ENCODE measurements at regions not wholly inside any gene's neighbourhood (a gene's known extent, or its start where the extent isn't known, plus 50 kb on each side); places are given as distances from the start of the nearest gene placed in this dataset.

DNA sequence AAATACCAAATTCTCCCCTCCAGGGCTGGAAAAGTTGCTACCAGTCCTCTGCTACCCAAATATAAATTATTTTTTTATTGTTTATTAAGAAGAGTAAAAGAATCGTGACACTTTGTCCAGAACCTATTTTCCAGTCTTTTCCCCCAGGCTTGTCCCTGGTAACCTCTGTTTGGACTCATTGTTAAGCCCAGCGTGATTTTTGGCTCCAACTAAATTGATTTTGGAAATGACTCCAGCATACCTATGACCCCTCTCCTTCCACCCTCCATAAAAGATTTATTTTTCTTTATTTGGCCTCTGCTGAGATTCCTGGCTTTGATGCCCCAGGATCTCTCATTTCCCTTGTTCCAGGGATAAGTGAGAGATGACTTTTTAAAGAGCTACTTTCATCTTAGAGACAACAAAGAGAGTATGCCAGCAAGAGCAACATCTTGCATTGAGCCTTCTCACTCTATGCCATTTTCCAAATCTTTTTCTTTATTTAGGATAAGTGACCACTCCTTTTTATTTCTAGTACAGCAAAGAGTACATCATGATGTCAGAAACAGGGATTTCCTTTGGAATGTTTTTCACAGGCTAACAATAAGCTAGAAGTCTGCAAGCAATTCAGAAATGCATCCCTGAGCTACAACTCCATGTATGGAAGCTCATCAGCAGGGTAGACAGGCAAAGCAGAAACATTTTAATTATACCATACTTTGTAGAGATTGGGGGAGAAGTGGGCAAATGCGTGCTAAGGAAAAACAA is 75.8 kb downstream of the DAD1 start:
- DNase-seq = no peak

DNA sequence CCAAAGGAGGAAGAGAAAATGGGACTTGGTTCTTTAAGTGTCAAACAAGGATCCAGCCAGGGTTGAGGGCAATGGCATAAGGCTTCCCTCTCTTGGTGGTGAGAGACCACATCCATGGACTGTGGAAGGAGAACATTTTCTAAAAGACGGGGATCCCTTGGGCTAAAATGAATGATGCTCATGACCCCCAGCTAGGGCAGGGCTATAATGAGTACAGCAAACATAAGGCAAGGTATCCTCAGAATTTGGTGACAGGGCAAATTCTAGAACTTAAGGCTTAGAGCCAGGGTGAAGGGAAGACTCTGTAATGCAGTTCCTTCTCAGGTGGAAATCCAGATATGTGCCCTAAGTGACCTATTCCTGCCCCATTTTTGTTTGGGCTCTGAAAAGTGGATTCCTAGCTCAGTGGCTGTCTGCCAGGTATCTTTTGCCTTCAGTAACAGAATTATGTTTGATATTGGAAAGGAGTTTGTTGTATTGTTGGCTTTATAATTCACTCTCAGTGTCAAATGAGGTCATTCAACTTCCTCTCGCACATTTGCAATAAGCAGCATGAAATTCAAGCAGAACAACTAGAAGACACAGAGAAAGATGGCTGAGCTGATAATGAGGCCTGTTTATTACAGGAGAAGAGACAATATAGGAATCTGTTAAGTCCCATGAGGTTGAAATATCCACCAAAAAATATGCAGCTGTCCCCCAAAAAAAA is 76.8 kb downstream of the DAD1 start:
- no peak for DNase-seq

DNA sequence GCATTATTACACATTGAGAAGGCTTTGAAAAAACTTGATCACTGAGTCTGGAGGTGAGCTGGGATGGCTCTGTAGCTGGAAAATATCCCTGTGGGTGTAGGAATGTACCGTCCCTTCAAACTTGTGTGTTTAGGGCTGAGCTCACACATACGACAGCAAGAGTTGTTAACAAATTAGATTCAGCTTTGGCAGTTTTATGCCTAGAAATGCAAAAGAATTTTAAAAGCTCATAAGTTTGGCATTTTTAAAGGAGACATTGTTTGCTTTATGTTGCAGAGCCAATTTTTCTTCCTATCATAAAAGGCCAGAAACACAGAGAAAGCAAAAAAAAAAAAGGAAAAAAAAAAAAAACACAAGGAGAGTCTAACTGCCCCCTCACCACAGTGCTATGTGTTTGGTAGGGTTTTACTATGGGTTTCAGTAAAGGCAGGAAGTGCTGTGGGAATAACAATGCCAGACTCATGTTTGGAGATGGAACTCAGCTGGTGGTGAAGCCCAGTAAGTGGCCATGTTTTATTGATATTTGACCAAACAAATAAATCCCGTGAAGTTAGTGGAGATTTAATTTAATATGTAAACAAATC is 78.4 kb downstream of the DAD1 start:
- DNase-seq = no peak

DNA sequence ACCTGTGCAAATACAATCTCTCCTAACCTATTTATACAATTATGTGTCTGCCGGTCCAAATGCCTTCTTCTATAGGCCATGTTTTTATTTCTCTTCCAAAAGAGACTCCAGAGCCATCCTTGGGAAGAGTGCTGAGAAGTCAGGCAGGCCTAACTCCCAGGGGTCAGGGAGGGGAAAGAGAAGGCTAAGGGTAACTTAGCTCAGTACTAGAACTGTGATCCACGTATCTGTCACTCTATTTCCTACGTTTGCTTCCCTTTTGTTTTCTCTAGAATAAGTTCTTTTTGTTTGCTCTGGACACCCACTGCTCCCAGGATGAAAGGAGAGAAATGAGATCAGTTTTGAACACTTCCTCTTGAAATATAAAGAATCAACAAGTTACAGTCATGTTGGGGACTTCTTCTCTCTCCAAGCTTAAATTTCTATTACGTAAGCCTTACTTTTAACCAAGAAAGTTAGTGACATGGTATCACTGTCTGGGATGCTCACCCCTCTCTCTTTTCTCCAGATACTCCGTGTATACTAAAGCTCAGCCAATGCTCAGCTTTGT is 79.2 kb downstream of the DAD1 start:
- DNase-seq = no peak

DNA sequence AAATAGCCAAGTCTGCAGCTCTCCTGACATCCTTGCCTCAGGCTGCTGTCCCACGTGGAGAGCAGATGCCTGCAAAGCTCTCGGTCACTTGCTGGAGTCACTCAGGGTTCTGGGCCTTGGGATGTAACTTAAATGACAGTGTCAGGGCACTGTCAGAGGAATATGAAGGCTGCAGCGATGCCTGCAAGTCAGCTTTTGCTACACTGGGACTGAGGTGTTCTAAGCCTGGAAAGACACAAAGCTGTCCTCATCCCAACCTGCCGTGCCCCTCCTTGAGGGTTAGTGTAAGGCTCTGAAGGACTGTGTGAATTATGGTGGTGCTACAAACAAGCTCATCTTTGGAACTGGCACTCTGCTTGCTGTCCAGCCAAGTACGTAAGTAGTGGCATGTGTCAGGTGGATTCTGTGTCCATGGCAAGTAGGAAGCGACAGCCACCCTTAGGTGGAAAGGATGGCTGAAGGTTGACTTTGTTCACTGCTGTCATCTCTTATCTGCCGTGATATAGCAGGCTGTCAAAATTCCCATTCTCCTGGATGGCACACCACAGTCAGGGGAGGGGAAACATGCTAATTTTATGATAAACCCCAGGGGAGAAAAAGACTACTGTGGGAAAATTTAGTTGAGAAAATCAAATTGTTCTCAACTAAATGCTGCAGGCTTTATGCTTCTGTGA is 79.9 kb downstream of the DAD1 start:
- no peak for DNase-seq

DNA sequence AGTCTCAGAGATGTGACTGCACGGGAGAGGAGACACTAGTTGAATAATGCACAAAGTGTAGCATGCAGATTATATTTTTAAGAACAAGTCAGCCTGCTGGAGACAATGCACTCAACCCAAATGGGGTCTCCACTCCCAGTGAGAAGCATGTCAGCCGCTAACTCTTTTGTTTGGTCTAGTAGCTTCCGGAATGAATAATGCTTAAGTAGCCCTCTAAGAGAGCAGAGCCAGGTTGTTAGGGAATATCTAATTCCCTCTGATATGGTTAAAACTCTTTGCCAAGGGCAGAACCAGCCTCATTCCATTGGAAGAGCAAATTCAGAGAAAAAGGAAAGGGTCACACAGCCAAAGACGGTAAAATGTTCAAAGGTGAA is 80.4 kb downstream of the DAD1 start:
- no peak for DNase-seq

DNA sequence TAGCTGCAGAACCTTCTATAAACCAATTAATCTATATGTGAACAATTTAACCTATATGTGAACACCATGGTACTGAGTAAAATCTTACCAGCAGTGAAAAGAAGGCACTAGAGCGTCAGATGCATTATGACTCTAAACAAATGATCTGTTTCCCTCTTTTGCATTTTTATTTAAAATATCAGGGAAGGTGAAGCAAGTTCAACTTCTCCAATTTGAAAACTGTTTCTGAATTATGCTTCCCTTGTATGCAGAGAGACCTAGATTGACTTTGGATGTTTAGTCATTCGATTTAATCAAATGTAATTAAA is 80.9 kb downstream of the DAD1 start:
- DNase-seq = no peak

DNA sequence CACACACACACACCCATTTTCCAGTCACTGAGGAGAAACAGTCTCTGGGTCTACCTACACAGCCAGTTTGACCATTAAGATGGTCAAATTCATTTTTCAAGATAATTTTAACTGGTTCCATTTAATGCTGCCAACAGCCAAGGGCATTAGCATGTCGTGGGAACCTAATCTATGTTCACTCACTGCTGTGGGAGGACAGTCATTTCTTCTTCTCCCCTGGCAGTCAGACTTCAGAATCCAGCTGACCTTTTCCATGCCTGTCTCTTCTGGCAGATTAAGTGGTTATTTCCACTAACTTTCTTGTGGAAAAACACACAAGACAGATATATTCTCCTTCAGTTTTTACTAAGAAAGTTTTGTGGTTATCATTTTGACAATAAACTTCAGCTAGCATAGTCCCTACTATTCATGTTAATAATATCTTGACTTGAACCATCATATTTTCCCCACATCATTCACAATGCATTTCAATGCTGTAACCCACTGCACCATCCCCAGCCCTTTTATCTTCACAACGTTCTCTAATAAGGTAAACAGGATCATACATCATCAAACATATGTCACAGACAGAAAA is 82.2 kb downstream of the DAD1 start:
- no peak for DNase-seq

DNA sequence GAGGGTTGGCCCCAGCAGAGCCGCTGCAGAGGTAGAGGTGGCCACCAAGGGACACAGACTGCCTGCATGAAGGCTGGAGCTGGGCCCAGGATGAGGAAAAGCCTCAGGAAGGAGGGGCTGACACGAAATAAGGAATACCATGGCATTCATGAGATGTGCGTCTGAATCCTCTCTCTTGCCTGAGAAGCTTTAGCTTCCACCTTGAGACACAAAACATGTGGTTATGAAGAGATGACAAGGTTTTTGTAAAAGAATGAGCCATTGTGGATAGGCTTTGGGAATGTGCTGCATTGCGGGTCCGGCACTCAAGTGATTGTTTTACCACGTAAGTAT is 82.7 kb downstream of the DAD1 start:
- no peak for DNase-seq

DNA sequence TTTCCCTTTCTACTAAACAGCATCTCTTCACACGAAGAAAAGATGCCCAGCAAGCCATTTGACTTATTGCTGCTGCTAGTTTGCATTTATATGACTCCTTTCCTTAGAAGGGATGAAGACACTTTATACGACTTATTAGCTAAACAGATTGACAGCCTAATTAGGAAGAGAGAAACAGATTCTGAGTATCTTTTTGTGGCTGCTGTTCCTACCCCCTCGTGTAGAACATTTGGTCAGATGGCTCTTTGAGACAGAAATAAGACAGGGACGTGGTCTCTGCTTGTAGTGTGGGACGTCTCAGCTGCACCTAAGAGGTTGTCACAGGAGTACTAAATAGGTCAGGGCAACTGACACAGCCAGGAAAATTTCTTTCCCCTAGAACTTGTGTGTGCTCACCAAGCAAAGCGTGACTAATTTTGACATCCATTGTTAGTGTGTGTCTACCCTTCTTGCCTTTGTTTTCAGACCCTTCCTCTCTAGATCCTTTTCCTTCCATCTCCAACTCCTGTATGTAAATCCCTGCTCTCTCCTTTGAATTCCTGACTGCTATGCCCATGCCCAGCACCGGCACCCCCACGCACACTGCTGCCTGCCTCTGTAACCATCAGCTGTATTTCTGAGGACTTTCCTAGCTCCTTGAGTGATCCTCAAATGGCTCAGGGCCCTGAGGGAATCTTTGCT is 83.2 kb downstream of the DAD1 start:
- DNase-seq = no peak

DNA sequence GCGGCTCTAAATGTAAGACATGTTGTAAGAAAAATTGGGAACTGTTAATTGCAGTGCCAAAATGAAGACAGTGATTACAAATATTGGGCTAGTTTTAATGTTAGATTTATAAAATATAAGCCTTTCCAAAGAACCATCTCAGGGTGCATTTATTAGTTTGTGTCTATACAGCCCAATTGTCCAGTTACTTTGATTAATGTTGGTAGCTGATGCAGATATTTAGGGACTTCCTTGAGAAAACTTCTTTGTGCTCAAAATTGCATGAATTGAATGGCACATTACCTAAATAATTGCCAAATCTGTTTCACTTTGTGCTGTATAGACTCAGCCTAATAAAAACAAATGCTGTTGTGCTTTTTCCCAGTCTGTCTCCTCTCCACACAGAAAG is 83.7 kb downstream of the DAD1 start:
- no peak for DNase-seq

DNA sequence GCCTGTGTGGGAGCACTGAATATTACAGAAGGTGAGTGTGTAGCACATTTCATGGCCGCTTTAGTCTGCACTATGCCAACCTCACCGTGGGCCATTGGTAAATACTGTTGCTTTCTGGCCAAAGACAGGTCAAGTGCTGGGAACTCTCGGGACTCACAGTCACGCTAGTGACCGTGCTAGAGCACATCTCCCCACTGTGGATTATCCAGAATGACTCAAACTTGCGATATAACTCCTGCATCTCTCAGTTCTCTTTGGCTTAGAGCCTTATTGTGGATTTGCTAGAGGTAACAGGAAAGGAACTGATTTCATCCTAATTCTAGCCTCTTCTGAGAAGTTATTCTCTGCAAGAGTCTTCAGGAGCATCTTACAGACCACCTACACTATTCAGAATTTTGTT is 86.5 kb downstream of the DAD1 start:
- no peak for DNase-seq

DNA sequence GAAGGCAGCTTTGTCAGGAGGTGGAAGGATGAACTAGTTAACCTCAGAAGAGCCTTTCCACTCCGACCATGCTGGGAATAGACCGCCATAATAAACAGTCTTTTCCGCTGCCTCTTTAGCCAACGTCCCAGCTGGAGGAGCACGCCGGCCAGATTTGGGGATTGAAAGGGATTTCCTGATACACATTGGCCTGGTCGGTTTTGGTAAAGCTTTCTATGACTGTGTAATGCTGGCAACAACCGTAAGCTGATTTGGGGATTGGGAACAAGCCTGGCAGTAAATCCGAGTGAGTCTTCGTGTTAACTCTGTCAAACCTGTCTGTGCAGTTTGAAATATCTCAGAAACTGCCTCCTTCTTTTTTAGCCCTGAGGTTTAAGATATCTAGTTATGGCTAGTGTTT is 87.0 kb downstream of the DAD1 start:
- DNase-seq = no peak

DNA sequence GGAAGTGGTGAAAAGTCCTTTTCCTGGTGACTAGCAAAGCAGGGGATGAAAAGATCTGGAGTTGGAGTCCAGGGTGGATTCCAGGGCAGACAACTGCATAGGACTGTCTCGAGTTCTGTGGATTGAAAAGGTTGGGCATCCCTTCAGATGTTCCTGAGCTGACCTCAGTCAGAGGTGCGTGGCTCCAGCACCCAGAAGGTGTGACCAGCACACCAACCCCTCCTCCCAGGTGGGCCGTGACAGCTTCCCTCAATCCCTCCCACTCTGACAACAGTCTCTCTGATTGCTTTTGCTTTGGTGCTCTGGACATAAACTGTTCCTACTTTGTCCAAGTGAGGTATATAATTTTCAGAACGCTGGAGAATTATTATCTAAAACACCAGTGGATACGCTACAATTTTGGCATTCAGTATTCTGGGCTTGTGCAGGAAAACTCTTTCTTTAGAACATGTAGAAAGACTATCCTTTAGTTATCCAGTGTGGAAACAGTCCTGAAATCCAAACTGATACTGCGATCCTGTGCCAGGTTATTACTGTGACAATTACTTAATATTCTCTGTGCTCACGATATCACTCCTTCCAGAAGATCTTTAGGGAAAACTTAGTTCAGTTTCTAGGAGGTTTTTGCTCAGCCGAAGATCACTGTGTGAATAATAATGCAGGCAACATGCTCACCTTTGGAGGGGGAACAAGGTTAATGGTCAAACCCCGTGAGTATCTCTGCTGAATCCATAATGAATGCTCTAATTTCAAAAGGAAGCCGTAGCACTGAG is 87.9 kb downstream of the DAD1 start:
- no peak for DNase-seq

DNA sequence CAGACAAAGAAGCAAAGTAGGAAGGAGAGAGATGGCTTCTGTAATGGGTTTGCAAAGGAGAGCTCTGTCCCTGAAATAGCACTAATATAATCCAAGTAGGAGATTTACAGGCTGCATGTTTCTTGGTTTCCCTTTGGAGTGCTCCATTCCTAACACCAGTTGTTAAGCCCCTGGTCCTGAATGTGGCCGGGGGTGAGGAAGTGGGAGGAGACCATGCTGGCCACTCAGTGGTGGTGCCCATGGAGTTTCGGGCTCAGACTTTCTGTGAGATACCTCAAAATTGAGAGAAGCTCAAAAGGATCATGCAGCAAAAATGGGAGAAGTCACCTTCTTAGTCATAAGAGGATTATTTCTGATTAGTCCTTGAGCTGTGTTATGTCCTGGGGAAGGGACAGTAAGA is 88.5 kb downstream of the DAD1 start:
- no peak for DNase-seq

DNA sequence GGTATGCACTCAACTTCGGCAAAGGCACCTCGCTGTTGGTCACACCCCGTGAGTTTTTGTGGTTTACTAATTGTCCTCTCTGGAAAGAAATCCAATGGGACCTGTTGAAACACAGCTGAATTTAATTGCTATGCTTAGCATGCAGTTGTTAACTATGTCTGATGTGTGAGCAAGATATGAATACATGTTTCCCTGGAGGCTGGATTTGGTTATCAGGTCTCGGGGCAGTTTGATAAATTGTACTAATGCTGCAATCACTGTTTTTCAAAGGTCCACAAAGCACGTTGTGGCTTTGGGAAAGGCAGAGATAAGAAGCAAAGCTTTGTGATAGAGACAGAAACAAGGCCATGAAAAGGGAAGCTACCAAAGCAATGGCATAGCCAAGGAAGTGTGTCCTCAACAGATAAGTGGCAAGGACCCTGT is 91.3 kb downstream of the DAD1 start:
- DNase-seq = no peak

DNA sequence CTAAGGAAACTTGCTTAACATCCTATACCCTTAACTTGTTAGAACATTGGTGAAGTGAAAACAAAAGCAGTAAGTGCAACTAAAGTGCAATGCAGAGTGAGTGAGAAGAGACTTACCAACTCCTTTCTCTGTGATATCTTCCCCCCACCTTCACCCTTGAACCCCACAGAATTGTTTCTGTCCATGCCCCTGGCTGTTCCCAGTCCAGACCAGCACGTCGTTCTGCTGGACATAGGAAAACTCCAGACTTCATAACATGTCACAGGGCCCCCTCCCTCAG is 91.9 kb downstream of the DAD1 start:
- no peak for DNase-seq

DNA sequence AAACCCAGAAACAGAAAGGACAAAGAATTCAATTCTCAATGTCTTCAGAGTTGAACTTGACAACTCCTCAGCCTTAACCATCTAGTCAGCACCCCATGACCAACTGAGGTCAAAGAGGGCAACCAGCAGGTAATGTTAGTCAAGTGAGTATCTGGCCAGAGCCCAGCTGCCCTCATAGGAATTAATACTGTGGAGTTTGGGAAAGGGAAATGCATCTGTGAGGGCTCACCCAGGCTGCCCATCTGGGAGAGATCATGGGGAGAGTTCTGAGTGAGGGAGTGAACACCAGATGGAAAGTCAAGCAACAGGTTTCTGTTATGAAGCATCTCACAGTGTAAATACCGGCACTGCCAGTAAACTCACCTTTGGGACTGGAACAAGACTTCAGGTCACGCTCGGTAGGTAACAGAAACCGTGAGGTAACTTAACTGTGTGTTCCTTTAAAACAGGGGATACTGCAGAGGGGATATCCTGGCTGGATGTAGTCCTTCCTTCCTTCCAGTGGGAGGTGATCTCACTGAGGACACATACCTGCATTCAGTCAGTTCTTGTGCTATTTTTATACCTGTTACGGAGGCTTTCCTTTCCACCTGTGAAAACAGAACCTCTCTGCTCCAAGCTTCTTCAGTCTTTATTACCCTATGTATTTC is 94.4 kb downstream of the DAD1 start:
- DNase-seq = no peak

DNA sequence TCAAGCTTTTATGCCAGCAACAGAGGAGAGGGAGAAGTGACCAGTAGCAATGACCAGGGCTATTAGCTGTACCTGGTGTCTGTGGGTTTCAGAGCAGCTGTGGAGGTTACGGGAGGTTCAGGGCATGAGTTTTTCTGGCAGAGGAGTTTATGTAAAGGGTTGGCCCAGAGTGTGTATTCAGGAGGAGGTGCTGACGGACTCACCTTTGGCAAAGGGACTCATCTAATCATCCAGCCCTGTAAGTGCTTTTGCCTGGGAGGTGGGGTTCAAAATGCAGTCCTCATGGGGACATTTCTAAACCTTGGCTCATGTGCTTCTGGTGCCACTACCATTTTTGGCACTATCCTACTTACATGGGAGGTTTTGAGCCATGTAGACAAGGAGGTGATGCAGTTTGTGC is 95.3 kb downstream of the DAD1 start:
- DNase-seq = no peak

DNA sequence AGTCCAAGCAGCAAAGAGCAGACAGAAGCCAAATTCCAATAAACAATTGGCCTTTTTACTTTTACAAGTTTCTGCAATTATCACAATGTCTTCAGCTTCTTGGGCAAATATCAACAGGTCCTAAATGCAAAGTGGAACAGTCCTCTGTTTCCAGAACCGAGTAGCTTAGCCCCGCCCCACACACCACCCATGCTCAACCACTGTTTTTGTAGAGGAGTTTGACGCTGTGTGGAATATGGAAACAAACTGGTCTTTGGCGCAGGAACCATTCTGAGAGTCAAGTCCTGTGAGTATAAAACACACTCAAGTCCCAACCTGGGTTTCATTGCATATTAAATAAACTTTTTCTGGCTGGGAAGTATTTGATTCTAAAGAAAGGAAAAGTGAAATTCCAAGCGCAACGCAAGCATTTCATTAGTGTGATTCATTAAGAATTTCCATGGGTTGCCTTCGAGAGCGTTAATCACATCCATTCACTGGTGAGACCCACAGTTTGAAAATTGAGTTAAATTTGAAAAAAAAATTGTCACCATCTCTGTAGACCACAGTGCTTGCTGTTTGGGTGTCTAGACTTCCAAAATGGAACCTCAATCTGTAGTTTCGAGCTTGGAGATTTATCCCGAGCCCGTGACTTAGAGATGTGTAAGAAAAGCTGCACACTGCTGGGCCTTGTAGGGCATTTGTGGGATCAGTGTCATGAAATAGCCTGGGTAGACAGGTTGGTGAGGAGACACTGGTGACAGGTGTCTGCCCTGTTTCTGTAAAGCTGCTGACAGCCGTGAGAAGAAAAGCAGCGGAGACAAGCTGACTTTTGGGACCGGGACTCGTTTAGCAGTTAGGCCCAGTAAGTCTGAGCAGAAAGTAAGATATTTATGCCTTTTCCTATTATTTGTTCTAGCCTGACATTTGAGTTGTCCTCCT is 96.1 kb downstream of the DAD1 start:
- DNase-seq = no peak
